ENCODE measurements at regions not wholly inside any gene's neighbourhood (a gene's known extent, or its start where the extent isn't known, plus 50 kb on each side); places are given as distances from the start of the nearest gene placed in this dataset.

DNA sequence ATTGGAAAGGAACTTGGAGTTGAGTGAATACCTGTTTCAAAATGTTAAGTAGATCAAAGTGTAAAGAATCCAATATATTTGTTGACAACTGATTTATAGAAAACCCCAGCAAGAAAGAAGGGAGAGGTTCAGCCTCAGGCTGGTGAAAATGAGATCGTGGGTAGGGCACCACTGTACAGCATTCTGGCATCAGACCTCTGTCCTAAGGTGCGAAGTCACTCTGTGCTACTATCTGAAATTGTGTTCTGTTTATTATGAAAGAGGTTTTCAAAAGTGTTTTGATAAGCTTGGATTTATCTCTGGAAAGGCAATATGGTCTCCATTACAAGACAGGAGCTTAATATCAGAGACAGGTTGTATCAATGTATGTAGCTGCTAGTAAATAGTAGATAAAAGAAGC is 80.5 kb upstream of the MAP4K3 start:
- peaks cover 1% of the 10 kb centered on the region; the same call in 1 of the 2 replicates for H3F3A ChIP-seq (ENCODE audit: insufficient read depth, low read depth)
- H3K4me3 ChIP-seq, result no peak overlapping the region
- no TSS peak for BruUV-seq (replicated peaks)
- H2AFZ ChIP-seq, result no peak overlapping the region
- no peaks in the 10 kb centered on the region for H3K79me2 ChIP-seq (ENCODE audit: low read depth)
- DNase-seq, result no peak
- no peaks in the 10 kb centered on the region for H3K27me3 ChIP-seq (ENCODE audit: insufficient read depth, low read depth)
- no peaks in the 10 kb centered on the region for H3K36me3 ChIP-seq (ENCODE audit: low read depth)
- CTCF ChIA-PET, result no interaction called here
- H3K4me2 ChIP-seq, result no peak overlapping the region
- H4K20me1 ChIP-seq (ENCODE audit: insufficient read depth), result no peaks in the 10 kb centered on the region
- H3K9me3 ChIP-seq (ENCODE audit: insufficient read depth, low read depth), result peaks cover 17% of the 10 kb centered on the region
- intact Hi-C loops (cut with micrococcal nuclease; ENCODE audit: unreplicated experiment), result loop anchor here (2.0 to 5.0 kb wide), 2 partner anchors 75 to 215 kb away; no protein-coding TSS in a partner anchor
- H3K27ac ChIP-seq, result no peak overlapping the region
- TF ChIP-seq, protein P1, sequence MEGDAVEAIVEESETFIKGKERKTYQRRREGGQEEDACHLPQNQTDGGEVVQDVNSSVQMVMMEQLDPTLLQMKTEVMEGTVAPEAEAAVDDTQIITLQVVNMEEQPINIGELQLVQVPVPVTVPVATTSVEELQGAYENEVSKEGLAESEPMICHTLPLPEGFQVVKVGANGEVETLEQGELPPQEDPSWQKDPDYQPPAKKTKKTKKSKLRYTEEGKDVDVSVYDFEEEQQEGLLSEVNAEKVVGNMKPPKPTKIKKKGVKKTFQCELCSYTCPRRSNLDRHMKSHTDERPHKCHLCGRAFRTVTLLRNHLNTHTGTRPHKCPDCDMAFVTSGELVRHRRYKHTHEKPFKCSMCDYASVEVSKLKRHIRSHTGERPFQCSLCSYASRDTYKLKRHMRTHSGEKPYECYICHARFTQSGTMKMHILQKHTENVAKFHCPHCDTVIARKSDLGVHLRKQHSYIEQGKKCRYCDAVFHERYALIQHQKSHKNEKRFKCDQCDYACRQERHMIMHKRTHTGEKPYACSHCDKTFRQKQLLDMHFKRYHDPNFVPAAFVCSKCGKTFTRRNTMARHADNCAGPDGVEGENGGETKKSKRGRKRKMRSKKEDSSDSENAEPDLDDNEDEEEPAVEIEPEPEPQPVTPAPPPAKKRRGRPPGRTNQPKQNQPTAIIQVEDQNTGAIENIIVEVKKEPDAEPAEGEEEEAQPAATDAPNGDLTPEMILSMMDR (conservative IDR thresholded peaks at IDR 0.05), result no peak
- no peak for TF ChIP-seq EZH2 (IDR thresholded peaks at IDR 0.05; ENCODE audit: low read depth)
- H3K4me1 ChIP-seq (replicated peaks; ENCODE audit: insufficient read depth), result peaks cover 6% of the 10 kb centered on the region
- no peaks in the 10 kb centered on the region for H3K9me2 ChIP-seq (ENCODE audit: insufficient read depth)
- POLR2A ChIA-PET (ENCODE audit: unreplicated experiment), result no interaction called here

DNA sequence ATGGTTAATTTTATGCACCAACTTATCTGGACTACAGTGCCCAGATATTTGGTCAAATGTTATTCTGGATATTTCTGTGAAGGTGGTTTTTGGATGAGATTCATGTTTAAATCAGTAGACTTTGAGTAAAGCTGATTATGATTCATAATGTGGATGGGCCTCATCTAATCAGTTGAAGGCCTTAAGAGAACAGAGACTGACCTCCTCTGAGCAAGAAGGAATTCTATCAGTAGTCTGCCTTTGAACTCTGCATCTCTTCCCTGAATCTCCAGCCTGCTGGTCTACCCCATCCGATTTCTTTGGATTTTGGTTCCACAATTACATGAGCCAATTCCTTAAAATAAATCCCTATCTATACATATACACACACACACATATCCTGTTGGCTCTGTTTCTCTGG is 82.8 kb upstream of the MAP4K3 start:
- POLR2A ChIA-PET (ENCODE audit: unreplicated experiment), result no interaction called here

DNA sequence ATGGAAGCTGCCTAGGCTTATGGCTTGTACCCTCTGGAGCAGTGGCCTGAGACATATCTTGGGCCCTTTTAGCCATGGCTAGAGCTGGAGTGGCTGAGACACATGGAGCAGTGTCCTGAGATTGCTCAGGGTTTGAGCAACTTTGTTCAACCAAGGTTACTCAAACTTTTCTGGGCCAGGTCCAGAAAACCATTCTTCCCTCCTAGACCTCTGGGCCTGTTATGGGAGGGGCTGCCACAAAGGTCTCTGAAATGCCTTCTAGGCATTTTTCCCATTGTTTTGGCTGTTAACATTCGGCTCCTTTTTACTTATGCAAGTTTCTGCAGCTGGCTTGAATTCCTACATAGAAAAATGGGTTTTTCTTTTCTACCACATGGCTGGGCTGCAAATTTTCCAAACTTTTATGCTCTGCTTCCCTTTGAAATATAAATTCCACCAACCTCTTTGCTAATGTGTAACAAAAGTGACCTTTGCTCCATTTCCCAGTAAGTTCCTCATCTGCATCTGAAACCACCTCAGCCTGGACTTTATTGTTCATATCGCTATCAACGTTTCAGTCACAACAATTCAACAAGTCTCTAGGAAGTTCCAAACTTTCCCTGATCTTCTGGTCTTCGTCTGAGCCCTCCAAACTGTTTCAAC is 84.9 kb upstream of the MAP4K3 start:
- Histone ChIP-seq H3K4me1 (replicated peaks; ENCODE audit: insufficient read depth) (peaks cover 22% of the 10 kb centered on the region), H3K27me3 (ENCODE audit: insufficient read depth, low read depth) (no peaks in the 10 kb centered on the region), H3K79me2 (ENCODE audit: low read depth) (no peaks in the 10 kb centered on the region), H4K20me1 (ENCODE audit: insufficient read depth) (no peaks in the 10 kb centered on the region), H3F3A (ENCODE audit: insufficient read depth, low read depth) (peaks cover 18% of the 10 kb centered on the region), H3K9me2 (ENCODE audit: insufficient read depth) (no peaks in the 10 kb centered on the region), H3K36me3 (ENCODE audit: low read depth) (no peaks in the 10 kb centered on the region), H3K4me3 (no peak overlapping the region), H3K4me2 (no peak overlapping the region), H3K9me3 (ENCODE audit: insufficient read depth, low read depth) (peaks cover 17% of the 10 kb centered on the region), H2AFZ (no peak overlapping the region), H3K27ac (no peak overlapping the region)
- no peak for DNase-seq
- CTCF ChIA-PET, result interaction anchor here (0.6 kb wide), 1 partner anchor 206 kb away, joined by 3 read pairs; no protein-coding TSS in a partner anchor
- POLR2A ChIA-PET (ENCODE audit: unreplicated experiment), result no interaction called here
- intact Hi-C loops (cut with micrococcal nuclease; ENCODE audit: unreplicated experiment), result loop anchor here (5.0 kb wide), 1 partner anchor 35 kb away; no protein-coding TSS in a partner anchor
- no TSS peak for BruUV-seq (replicated peaks)
- TF ChIP-seq EZH2 (IDR thresholded peaks at IDR 0.05; ENCODE audit: low read depth), result no peak
- TF ChIP-seq, protein P1 (conservative IDR thresholded peaks at IDR 0.05), result no peak

More for the DNA sequence above, 82.8 kb upstream of the MAP4K3 start:
- Histone ChIP-seq H4K20me1 (ENCODE audit: insufficient read depth) (no peaks in the 10 kb centered on the region), H3K27ac (no peak overlapping the region), H3K9me2 (ENCODE audit: insufficient read depth) (no peaks in the 10 kb centered on the region), H3K4me2 (no peak overlapping the region), H3F3A (ENCODE audit: insufficient read depth, low read depth) (peaks cover 18% of the 10 kb centered on the region), H2AFZ (no peak overlapping the region), H3K36me3 (ENCODE audit: low read depth) (no peaks in the 10 kb centered on the region), H3K27me3 (ENCODE audit: insufficient read depth, low read depth) (no peaks in the 10 kb centered on the region), H3K79me2 (ENCODE audit: low read depth) (no peaks in the 10 kb centered on the region), H3K4me3 (no peak overlapping the region), H3K4me1 (replicated peaks; ENCODE audit: insufficient read depth) (peaks cover 22% of the 10 kb centered on the region), H3K9me3 (ENCODE audit: insufficient read depth, low read depth) (peaks cover 17% of the 10 kb centered on the region)
- TF ChIP-seq, protein P1 (conservative IDR thresholded peaks at IDR 0.05), result no peak
- no peak for TF ChIP-seq EZH2 (IDR thresholded peaks at IDR 0.05; ENCODE audit: low read depth)
- no peak for DNase-seq
- intact Hi-C loops (cut with micrococcal nuclease; ENCODE audit: unreplicated experiment), result loop anchor here (5.0 kb wide), 2 partner anchors 33 to 212 kb away; no protein-coding TSS in a partner anchor
- CTCF ChIA-PET, result no interaction called here
- no TSS peak for BruUV-seq (replicated peaks)
